K562 (cell line): ENCODE measurements at regions not wholly inside any gene's neighbourhood (a gene's known extent, or its start where the extent isn't known, plus 50 kb on each side); places are given as distances from the start of the nearest gene placed in this dataset.

Source experiments
- CUX1 ChIP-seq: fragments of 200-800 bp; sonication (Bioruptor generic); IDR thresholded peaks from 2 replicates; pipeline ENCODE4 v1.6.1; 2016; ENCODE audit warnings: missing genetic modification characterization, missing compliant biosample characterization
- HDAC2 ChIP-seq: fragments of 450-650 bp; IDR thresholded peaks from 2 replicates; pipeline ENCODE4 v1.6.1; 2016; ENCODE audit warnings: mild to moderate bottlenecking
- KLF1 ChIP-seq: fragments of 450-650 bp; IDR thresholded peaks from 2 replicates; pipeline ENCODE4 v1.6.1; 2016; ENCODE audit warnings: missing genetic modification characterization, missing compliant biosample characterization
- MYNN ChIP-seq, 2 experiments: sonication (generic); formaldehyde crosslinking in 1 of 2; IDR thresholded peaks; 2 replicates each; pipeline versions ENCODE4 v1.5.0 to v1.6.1; 2016 to 2020; ENCODE audit warnings: antibody characterized with exemption in 1 of 2, missing genetic modification reagents in 1 of 2
- PTTG1 ChIP-seq: fragments of 450-650 bp; IDR thresholded peaks from 2 replicates; pipeline ENCODE4 v1.6.1; 2016; ENCODE audit warnings: low read depth, mild to moderate bottlenecking, missing genetic modification characterization, missing compliant biosample characterization
- SUPT5H ChIP-seq: fragments of 450-650 bp; IDR thresholded peaks from 2 replicates; pipeline ENCODE4 v1.6.1; 2016
- TEAD1 ChIP-seq, 2 experiments: fragments of 450-650 bp in 1 of 2; sonication (generic) in 1 of 2; formaldehyde crosslinking; IDR thresholded peaks; 2 replicates each; pipeline versions ENCODE4 v1.4.0 to v1.8.0; 2020 to 2022; ENCODE audit warnings: mild to moderate bottlenecking in 2 of 2, missing genetic modification reagents in 1 of 2
- ZBTB33 ChIP-seq: sonication (generic); formaldehyde crosslinking; IDR thresholded peaks from 2 replicates; pipeline ENCODE4 v1.8.1; 2023; ENCODE audit warnings: mild to moderate bottlenecking, missing genetic modification reagents
- ZNF311 ChIP-seq: fragments of 250-450 bp; sonication (Bioruptor Pico); IDR thresholded peaks from 2 replicates; pipeline ENCODE4 v1.4.0; 2020; ENCODE audit warnings: mild to moderate bottlenecking, moderate library complexity
- ZNF408 ChIP-seq: fragments of 250-450 bp; sonication (Bioruptor Pico); IDR thresholded peaks from 2 replicates; pipeline ENCODE4 v1.4.0; 2020; ENCODE audit warnings: low read depth, mild to moderate bottlenecking, moderate library complexity

GRCh38 chr20:55646851-55647250 lies 358.5 kb downstream of the CBLN4 start (continued):
- no peak for TF ChIP-seq MYNN (IDR thresholded peaks at IDR 0.05)
- no peak for TF ChIP-seq MYNN (CRISPR knock-in tag; IDR thresholded peaks at IDR 0.05)
- no peak for TF ChIP-seq CUX1
- TF ChIP-seq PTTG1, result no peak
- no peak for TF ChIP-seq ZBTB33
- no peak for TF ChIP-seq HDAC2
- TF ChIP-seq ZNF408 (CRISPR knock-in tag), result no peak
- TF ChIP-seq SUPT5H, result no peak
- TF ChIP-seq TEAD1 (CRISPR knock-in tag; IDR thresholded peaks at IDR 0.05), result no peak
- no peak for TF ChIP-seq KLF1 (tag)
- TF ChIP-seq ZNF311, result no peak
